WTC11 (cell line): ENCODE measurements at regions not wholly inside any gene's neighbourhood (a gene's known extent, or its start where the extent isn't known, plus 50 kb on each side); places are given as distances from the start of the nearest gene placed in this dataset.

Experiments used
- ATAC-seq: fragments of 200-7000 bp; cut with Tn5 transposase; 2 replicates; pipeline ENCODE4 v1.10.0; 2021; ENCODE audit warnings: mild to moderate bottlenecking, moderate library complexity
- CTCF ChIA-PET: fragments of 300-600 bp; sonication (Branson Sonifier 250); formaldehyde crosslinking; loops from one replicate; lab custom pipeline; 2021; ENCODE audit warnings: antibody characterized with exemption; lab: Charles Lee
- POLR2A ChIA-PET: fragments of 350-600 bp; sonication (Branson Sonifier 250); formaldehyde crosslinking; loops from one replicate; lab custom pipeline; 2021; ENCODE audit warnings: antibody characterized with exemption; lab: Charles Lee
- DNase-seq: peaks from one replicate; pipeline ENCODE4 v3.0.0; 2021; ENCODE audit warnings: low spot score
- H3K27ac Mint-ChIP-seq: 2 replicates; pipeline ENCODE4 v1.8.0; 2021; ENCODE audit warnings: mixed read lengths
- H3K27me3 Mint-ChIP-seq: 2 replicates; pipeline ENCODE4 v1.8.0; 2021; ENCODE audit warnings: low read depth, mild to moderate bottlenecking, moderate library complexity, mixed read lengths
- H3K36me3 Mint-ChIP-seq: 2 replicates; pipeline ENCODE4 v1.8.0; 2021; ENCODE audit warnings: mixed read lengths
- H3K4me1 Mint-ChIP-seq: 2 replicates; pipeline ENCODE4 v1.8.0; 2022; ENCODE audit warnings: mixed read lengths
- H3K4me3 Mint-ChIP-seq: 2 replicates; pipeline ENCODE4 v1.8.0; 2021; ENCODE audit warnings: mild to moderate bottlenecking, moderate library complexity, mixed read lengths
- H3K9me3 Mint-ChIP-seq: 2 replicates; pipeline ENCODE4 v1.8.0; 2021; ENCODE audit warnings: mixed read lengths
- ATF3 ChIP-seq: sonication (generic); formaldehyde crosslinking; conservative IDR thresholded peaks from 2 replicates; pipeline ENCODE4 v1.8.1; 2022; ENCODE audit warnings: mild to moderate bottlenecking, missing genetic modification reagents
- CDX4 ChIP-seq: fragments of 250-450 bp; sonication (Bioruptor Pico); IDR thresholded peaks from 2 replicates; pipeline ENCODE4 v1.9.0; 2021; ENCODE audit warnings: moderate library complexity, mild to moderate bottlenecking, inconsistent platforms, borderline replicate concordance
- CREB1 ChIP-seq: sonication (generic); formaldehyde crosslinking; IDR thresholded peaks from 2 replicates; pipeline ENCODE4 v1.8.0; 2023; ENCODE audit warnings: mild to moderate bottlenecking, missing genetic modification reagents
- E2F1 ChIP-seq: sonication (generic); formaldehyde crosslinking; IDR thresholded peaks from 2 replicates; pipeline ENCODE4 v1.8.0; 2022; ENCODE audit warnings: mild to moderate bottlenecking, missing genetic modification reagents
- GRHL2 ChIP-seq: fragments of 250-450 bp; sonication (Bioruptor Pico); IDR thresholded peaks from 2 replicates; pipeline ENCODE4 v1.8.0; 2022; ENCODE audit warnings: mild to moderate bottlenecking, moderate library complexity; ENCODE audit not compliant: insufficient replicate concordance, severe bottlenecking
- NFATC4 ChIP-seq: fragments of 250-450 bp; sonication (Bioruptor Pico); IDR thresholded peaks from 2 replicates; pipeline ENCODE4 v1.9.0; 2021; ENCODE audit warnings: mild to moderate bottlenecking
- OVOL2 ChIP-seq: fragments of 250-450 bp; sonication (Bioruptor Pico); IDR thresholded peaks from 2 replicates; pipeline ENCODE4 v1.9.0; 2021; ENCODE audit warnings: mild to moderate bottlenecking, borderline replicate concordance
- PREB ChIP-seq: sonication (generic); formaldehyde crosslinking; IDR thresholded peaks from 2 replicates; pipeline ENCODE4 v1.8.1; 2022; ENCODE audit warnings: mild to moderate bottlenecking, missing genetic modification reagents, moderate library complexity, borderline replicate concordance
- SMAD3 ChIP-seq: sonication (generic); formaldehyde crosslinking; IDR thresholded peaks from 2 replicates; pipeline ENCODE4 v1.8.0; 2022; ENCODE audit warnings: missing genetic modification reagents, mild to moderate bottlenecking, borderline replicate concordance
- TP53 ChIP-seq: sonication (generic); formaldehyde crosslinking; IDR thresholded peaks from 2 replicates; pipeline ENCODE4 v1.8.1; 2023; ENCODE audit warnings: mild to moderate bottlenecking, missing genetic modification reagents
- USF1 ChIP-seq: sonication (generic); formaldehyde crosslinking; IDR thresholded peaks from 2 replicates; pipeline ENCODE4 v1.8.0; 2022; ENCODE audit warnings: mild to moderate bottlenecking, missing genetic modification reagents
- USF2 ChIP-seq: sonication (generic); formaldehyde crosslinking; IDR thresholded peaks from 2 replicates; pipeline ENCODE4 v1.8.1; 2023; ENCODE audit warnings: mild to moderate bottlenecking, missing genetic modification reagents, moderate library complexity
- ZNF232 ChIP-seq: sonication (generic); formaldehyde crosslinking; IDR thresholded peaks from 2 replicates; pipeline ENCODE4 v1.8.0; 2022; ENCODE audit warnings: mild to moderate bottlenecking, missing genetic modification reagents
- ZNF281 ChIP-seq: sonication (generic); formaldehyde crosslinking; IDR thresholded peaks from 2 replicates; pipeline ENCODE4 v1.8.0; 2023; ENCODE audit warnings: mild to moderate bottlenecking, missing genetic modification reagents
- ZNF396 ChIP-seq: fragments of 250-450 bp; sonication (Bioruptor Pico); IDR thresholded peaks from 2 replicates; pipeline ENCODE4 v1.8.0; 2021; ENCODE audit warnings: mild to moderate bottlenecking, moderate library complexity, borderline replicate concordance
- ZNF512 ChIP-seq: sonication (generic); formaldehyde crosslinking; IDR thresholded peaks from 2 replicates; pipeline ENCODE4 v1.8.1; 2022; ENCODE audit warnings: missing genetic modification reagents, borderline replicate concordance
- ZSCAN18 ChIP-seq: fragments of 250-450 bp; sonication (Bioruptor Pico); IDR thresholded peaks from 2 replicates; pipeline ENCODE4 v2.1.2; 2022; ENCODE audit warnings: mild to moderate bottlenecking, moderate library complexity

- TF ChIP-seq ZNF512 (CRISPR knock-in tag): no peak
- TF ChIP-seq ZNF281: no peak
- TF ChIP-seq SMAD3 (CRISPR knock-in tag): no peak
- TF ChIP-seq OVOL2 (CRISPR knock-in tag): no peak
- TF ChIP-seq PREB: no peak
- TF ChIP-seq USF1 (CRISPR knock-in tag): no peak
- no peak for TF ChIP-seq CDX4 (CRISPR knock-in tag)
- no peak for TF ChIP-seq TP53 (CRISPR knock-in tag)
- no peak for TF ChIP-seq ZNF396
- TF ChIP-seq, all 79 proteins: peak for 0
Observed at GRCh38 chrX:149283853-149284252, 221.3 kb downstream of the IDS start (continued).

- DNase-seq (no peak), ATAC-seq (no peak)
- no peaks in the 10 kb centered on the region for H3K9me3 Mint-ChIP-seq
- no peaks in the 10 kb centered on the region for H3K36me3 Mint-ChIP-seq
- no peak overlapping the region for H3K4me3 Mint-ChIP-seq
- H3K27me3 Mint-ChIP-seq: no peaks in the 10 kb centered on the region
- no peak overlapping the region for H3K27ac Mint-ChIP-seq
- ChIA-PET CTCF (interaction anchor here (2.4 kb wide), 1 partner anchor 188 kb away, joined by 6 read pairs; no protein-coding TSS in a partner anchor), POLR2A (no interaction called here)
- no peaks in the 10 kb centered on the region for H3K4me1 Mint-ChIP-seq
- TF ChIP-seq CDX4 (CRISPR knock-in tag) (no peak), ATF3 (no peak), USF2 (CRISPR knock-in tag) (no peak), GRHL2 (CRISPR knock-in tag) (no peak), ZSCAN18 (CRISPR knock-in tag) (no peak), ZNF281 (no peak), E2F1 (CRISPR knock-in tag) (no peak), CREB1 (CRISPR knock-in tag) (no peak), ZNF232 (no peak), NFATC4 (no peak), PREB (no peak), USF1 (CRISPR knock-in tag) (no peak)
Observed at GRCh38 chrX:149282909-149283308, 222.2 kb downstream of the IDS start.
